Fibroblast of lung (primary cell): ENCODE measurements at regions not wholly inside any gene's neighbourhood (a gene's known extent, or its start where the extent isn't known, plus 50 kb on each side); places are given as distances from the start of the nearest gene placed in this dataset.

Experiments used
- DNase-seq, 2 donors: peaks; one replicate each; pipeline versions ENCODE4 v3.0.0 to v3.0.0-alpha.2; 2010; ENCODE audit warnings: low read depth in 2 of 2
- H2AFZ ChIP-seq: 2 replicates; pipeline ENCODE4 v1.5.1; 2012; ENCODE audit warnings: low read length, control low read depth, inconsistent platforms
- H3K27ac ChIP-seq: 2 replicates; pipeline ENCODE4 v1.5.1; 2011; ENCODE audit warnings: low read length, control low read depth; ENCODE audit not compliant: insufficient read depth
- H3K27me3 ChIP-seq: 2 replicates; pipeline ENCODE4 v1.5.1; 2011; ENCODE audit warnings: mild to moderate bottlenecking, low read length; ENCODE audit not compliant: control insufficient read depth, insufficient read depth
- H3K36me3 ChIP-seq: 2 replicates; pipeline ENCODE4 v1.5.1; 2011; ENCODE audit warnings: low read length; ENCODE audit not compliant: control insufficient read depth, insufficient read depth
- H3K4me1 ChIP-seq: 2 replicates; pipeline ENCODE4 v1.5.1; 2011; ENCODE audit warnings: low read length; ENCODE audit not compliant: control insufficient read depth, insufficient read depth; ENCODE audit errors: extremely low read depth
- H3K4me2 ChIP-seq: 2 replicates; pipeline ENCODE4 v1.5.1; 2011; ENCODE audit warnings: low read length, control low read depth; ENCODE audit not compliant: insufficient read depth; ENCODE audit errors: extremely low read depth
- H3K4me3 ChIP-seq, 4 experiments: fragments of 200-600 bp in 1 of 4; sonication (generic) in 1 of 4; replicated peaks in 1 of 4; 2 replicates each; pipeline ENCODE4 v1.5.1; 2011 to 2016; ENCODE audit warnings: low read length in 4 of 4, low read depth in 3 of 4, mild to moderate bottlenecking in 3 of 4, control low read depth in 2 of 4, inconsistent platforms in 1 of 4, mixed read lengths in 1 of 4; ENCODE audit not compliant: insufficient read depth in 1 of 4; ENCODE audit errors: control extremely low read depth in 1 of 4
- H3K79me2 ChIP-seq: 2 replicates; pipeline ENCODE4 v1.5.1; 2012; ENCODE audit warnings: mild to moderate bottlenecking, low read length, inconsistent platforms; ENCODE audit not compliant: control insufficient read depth, insufficient read depth
- H3K9ac ChIP-seq: 2 replicates; pipeline ENCODE4 v1.5.1; 2011; ENCODE audit warnings: mild to moderate bottlenecking, low read length, control low read depth; ENCODE audit not compliant: insufficient read depth
- H3K9me3 ChIP-seq: 2 replicates; pipeline ENCODE4 v1.5.1; 2012; ENCODE audit warnings: low read depth, low read length; ENCODE audit not compliant: control insufficient read depth, insufficient read depth
- H4K20me1 ChIP-seq: 2 replicates; pipeline ENCODE4 v1.5.1; 2011; ENCODE audit warnings: low read length; ENCODE audit not compliant: control insufficient read depth, insufficient read depth; ENCODE audit errors: extremely low read depth
- CTCF ChIP-seq, 2 donors: IDR thresholded peaks in 1 of 2; conservative IDR thresholded peaks in 1 of 2; 1 replicate in 1 of 2; 2 replicates in 1 of 2; pipeline ENCODE4 v1.5.1; 2011 to 2012; ENCODE audit warnings: low read length in 2 of 2, control low read depth in 1 of 2, inconsistent platforms in 1 of 2, low read depth in 1 of 2, mild to moderate bottlenecking in 1 of 2
- EZH2 ChIP-seq: IDR thresholded peaks from 2 replicates; pipeline ENCODE4 v1.5.1; 2012; ENCODE audit warnings: low read length, control low read depth, mild to moderate bottlenecking; ENCODE audit errors: missing control alignments

GRCh38 chr15:48020166-48020565 lies 100.6 kb upstream of the SLC24A5 start:
- Histone ChIP-seq H4K20me1 (no peaks in the 10 kb centered on the region), H3K4me2 (no peak overlapping the region), H3K9me3 (no peaks in the 10 kb centered on the region), H3K79me2 (no peaks in the 10 kb centered on the region), H3K36me3 (no peaks in the 10 kb centered on the region), H3K9ac (no peak overlapping the region), H3K4me3 (no peak overlapping the region), H3K27ac (no peak overlapping the region), H3K27me3 (no peaks in the 10 kb centered on the region), H3K4me1 (no peaks in the 10 kb centered on the region), H2AFZ (no peak overlapping the region)
- no peak for DNase-seq
- TF ChIP-seq CTCF (conservative IDR thresholded peaks at IDR 0.05 in 1 of 2, IDR thresholded peaks at IDR 0.05 in 1 of 2; ENCODE audit: low read depth in 1 of 2, low read length in 2 of 2) (no peak), EZH2 (no peak)

- no peaks in the 10 kb centered on the region for H4K20me1 ChIP-seq
- no peak overlapping the region for H2AFZ ChIP-seq
- no peaks in the 10 kb centered on the region for H3K9me3 ChIP-seq
- no peak overlapping the region for H3K27ac ChIP-seq
- no peaks in the 10 kb centered on the region for H3K4me1 ChIP-seq
- peak in 1 of 2 donors; percentile 41 for DNase-seq
- H3K9ac ChIP-seq: no peak overlapping the region
- H3K27me3 ChIP-seq: no peaks in the 10 kb centered on the region
- no peaks in the 10 kb centered on the region for H3K36me3 ChIP-seq
- no peak overlapping the region for H3K4me3 ChIP-seq
- H3K4me2 ChIP-seq: no peak overlapping the region
- no peak for TF ChIP-seq EZH2
- TF ChIP-seq CTCF (conservative IDR thresholded peaks at IDR 0.05 in 1 of 2, IDR thresholded peaks at IDR 0.05 in 1 of 2; ENCODE audit: low read depth in 1 of 2, low read length in 2 of 2): no peak
- H3K79me2 ChIP-seq: no peaks in the 10 kb centered on the region
These were observed 99.3 kb upstream of the SLC24A5 start for GRCh38 chr15:48021336-48022086.

- no peak for DNase-seq
- no peak overlapping the region for H3K4me2 ChIP-seq
- H3K79me2 ChIP-seq: no peaks in the 10 kb centered on the region
- H2AFZ ChIP-seq: no peak overlapping the region
- TF ChIP-seq EZH2: no peak
- TF ChIP-seq CTCF (conservative IDR thresholded peaks at IDR 0.05 in 1 of 2, IDR thresholded peaks at IDR 0.05 in 1 of 2; ENCODE audit: low read depth in 1 of 2, low read length in 2 of 2): peak in 1 of 2 donors; percentile 21
- no peak overlapping the region for H3K4me3 ChIP-seq
- no peaks in the 10 kb centered on the region for H4K20me1 ChIP-seq
- H3K27ac ChIP-seq: no peak overlapping the region
- no peaks in the 10 kb centered on the region for H3K9me3 ChIP-seq
- no peaks in the 10 kb centered on the region for H3K36me3 ChIP-seq
- H3K9ac ChIP-seq: no peak overlapping the region
- no peaks in the 10 kb centered on the region for H3K4me1 ChIP-seq
- H3K27me3 ChIP-seq: peaks cover 2% of the 10 kb centered on the region
These were observed 95.7 kb upstream of the SLC24A5 start for GRCh38 chr15:48025118-48025517.
